H1 (cell line): ENCODE measurements at regions not wholly inside any gene's neighbourhood (a gene's known extent, or its start where the extent isn't known, plus 50 kb on each side); places are given as distances from the start of the nearest gene placed in this dataset.

ENCODE experiments used
- CTCF ChIA-PET: fragments of 300-600 bp; sonication (Branson Sonifier 250); formaldehyde crosslinking; loops from one replicate; lab custom pipeline; 2021; ENCODE audit not compliant: partially characterized antibody; lab: Charles Lee
- POLR2A ChIA-PET: fragments of 300-600 bp; sonication (Branson Sonifier 250); formaldehyde crosslinking; loops from one replicate; lab custom pipeline; 2021; ENCODE audit warnings: inconsistent platforms; ENCODE audit not compliant: partially characterized antibody; lab: Charles Lee
- DNase-seq, 2 experiments: peaks; one replicate each; pipeline versions ENCODE4 v3.0.0 to v3.0.0-alpha.2; 2010 to 2022; ENCODE audit warnings: low spot score in 2 of 2, low read depth in 1 of 2, mixed read lengths in 1 of 2
- FAIRE-seq: peaks from 2 replicates; lab custom pipeline; 2011; peaks lifted over from hg19 to GRCh38; lab: Jason Lieb, UNC
- H2AFZ ChIP-seq: 2 replicates; pipeline ENCODE4 v1.8.1; 2012; ENCODE audit warnings: low read length, inconsistent platforms
- H2AK5ac ChIP-seq: 2 replicates; pipeline ENCODE4 v1.6.1; 2013; ENCODE audit warnings: low read depth, low read length
- H2BK120ac ChIP-seq: replicated peaks from 2 replicates; pipeline ENCODE3; 2013; ENCODE audit warnings: low read depth, low read length, inconsistent platforms
- H2BK12ac ChIP-seq: 2 replicates; pipeline ENCODE4 v1.6.1; 2013; ENCODE audit warnings: low read depth, low read length
- H2BK15ac ChIP-seq: 2 replicates; pipeline ENCODE4 v1.6.1; 2013; ENCODE audit warnings: low read length
- H2BK20ac ChIP-seq: 2 replicates; pipeline ENCODE4 v1.6.1; 2013; ENCODE audit warnings: low read length
- H2BK5ac ChIP-seq: 2 replicates; pipeline ENCODE4 v1.6.1; 2013; ENCODE audit warnings: low read depth, low read length
- H3K14ac ChIP-seq: 2 replicates; pipeline ENCODE4 v1.6.1; 2013; ENCODE audit warnings: inconsistent platforms; ENCODE audit not compliant: insufficient read length
- H3K18ac ChIP-seq: 2 replicates; pipeline ENCODE4 v1.6.1; 2013; ENCODE audit warnings: low read length; ENCODE audit errors: extremely low read depth
- H3K23ac ChIP-seq: 2 replicates; pipeline ENCODE4 v1.6.1; 2013; ENCODE audit warnings: inconsistent platforms; ENCODE audit not compliant: insufficient read length
- H3K23me2 ChIP-seq: 2 replicates; pipeline ENCODE4 v1.6.1; 2013; ENCODE audit warnings: low read depth, low read length
- H3K27ac ChIP-seq: 2 replicates; pipeline ENCODE4 v1.6.1; 2011; ENCODE audit warnings: low read depth, low read length, inconsistent platforms
- H3K27me3 ChIP-seq, 4 experiments: replicated peaks in 1 of 4; 1 replicate in 1 of 4; 2 replicates in 3 of 4; pipeline versions ENCODE4 v1.6.1 to v1.8.1; 2011 to 2013; ENCODE audit warnings: low read length in 3 of 4, mild to moderate bottlenecking in 3 of 4, inconsistent platforms in 2 of 4, mixed read lengths in 2 of 4, moderate library complexity in 1 of 4; ENCODE audit not compliant: control insufficient read depth in 3 of 4, insufficient read depth in 3 of 4; ENCODE audit errors: extremely low read depth in 1 of 4
- H3K36me3 ChIP-seq, 4 experiments: 2 replicates each; pipeline versions ENCODE4 v1.6.1 to v1.8.1; 2011 to 2013; ENCODE audit warnings: mild to moderate bottlenecking in 4 of 4, low read length in 3 of 4, moderate library complexity in 2 of 4, control low read depth in 1 of 4, inconsistent platforms in 1 of 4; ENCODE audit not compliant: insufficient read depth in 4 of 4, control insufficient read depth in 2 of 4
- H3K4ac ChIP-seq: replicated peaks from 2 replicates; pipeline ENCODE3; 2013; ENCODE audit warnings: low read length, low read depth, mixed read lengths, inconsistent platforms; ENCODE audit not compliant: insufficient read length
- H3K4me1 ChIP-seq, 4 experiments: replicated peaks in 1 of 4; 1 replicate in 1 of 4; 2 replicates in 3 of 4; pipeline versions ENCODE4 v1.6.1 to v1.8.1; 2011 to 2013; ENCODE audit warnings: low read length in 3 of 4, inconsistent platforms in 2 of 4, mixed read lengths in 1 of 4; ENCODE audit not compliant: insufficient read depth in 4 of 4, control insufficient read depth in 3 of 4
- H3K4me2 ChIP-seq, 2 experiments: 2 replicates each; pipeline versions ENCODE4 v1.6.1 to v1.8.1; 2011 to 2013; ENCODE audit warnings: low read depth in 2 of 2, low read length in 2 of 2, control low read depth in 1 of 2, inconsistent platforms in 1 of 2, mild to moderate bottlenecking in 1 of 2; ENCODE audit not compliant: insufficient read depth in 1 of 2
- H3K4me3 ChIP-seq, 4 experiments: fragments of 200-600, 300-600 bp in 1 of 4; sonication (generic), shearing (Covaris generic), sonication (Bioruptor Twin) in 1 of 4; 2 replicates each; pipeline versions ENCODE4 v1.5.1 to v1.8.1; 2011 to 2016; ENCODE audit warnings: low read length in 4 of 4, low read depth in 3 of 4, control low read depth in 2 of 4, inconsistent platforms in 2 of 4, mild to moderate bottlenecking in 2 of 4, mixed read lengths in 1 of 4, moderate library complexity in 1 of 4; ENCODE audit not compliant: insufficient read depth in 2 of 4; ENCODE audit errors: extremely low read depth in 1 of 4
- H3K56ac ChIP-seq: replicated peaks from 2 replicates; pipeline ENCODE3; 2013; ENCODE audit warnings: low read depth, mild to moderate bottlenecking, mixed read lengths, low read length, inconsistent platforms; ENCODE audit not compliant: insufficient read length
- H3K79me1 ChIP-seq: 2 replicates; pipeline ENCODE4 v1.6.1; 2013; ENCODE audit warnings: low read depth, low read length, control low read depth
- H3K79me2 ChIP-seq, 2 experiments: 2 replicates each; pipeline versions ENCODE4 v1.6.1 to v1.8.1; 2012 to 2013; ENCODE audit warnings: low read length in 2 of 2, mild to moderate bottlenecking in 2 of 2, inconsistent platforms in 1 of 2; ENCODE audit not compliant: insufficient read depth in 2 of 2, control insufficient read depth in 1 of 2
- H3K9ac ChIP-seq, 4 experiments: replicated peaks in 1 of 4; 1 replicate in 1 of 4; 2 replicates in 3 of 4; pipeline versions ENCODE4 v1.6.1 to v1.8.1; 2011 to 2013; ENCODE audit warnings: low read depth in 3 of 4, low read length in 3 of 4, control low read depth in 2 of 4, mild to moderate bottlenecking in 2 of 4, moderate library complexity in 2 of 4, inconsistent platforms in 1 of 4; ENCODE audit errors: extremely low read depth in 1 of 4
- H3K9me3 ChIP-seq, 2 experiments: 2 replicates each; pipeline versions ENCODE4 v1.6.1 to v1.8.1; 2012 to 2013; ENCODE audit warnings: mild to moderate bottlenecking in 2 of 2, moderate library complexity in 2 of 2, control low read depth in 1 of 2, inconsistent platforms in 1 of 2, low read depth in 1 of 2, low read length in 1 of 2, mixed read lengths in 1 of 2; ENCODE audit not compliant: insufficient read depth in 2 of 2
- H4K20me1 ChIP-seq, 2 experiments: replicated peaks in 1 of 2; 2 replicates each; pipeline versions ENCODE3 to v1.8.1; 2011 to 2013; ENCODE audit warnings: inconsistent platforms in 2 of 2, low read length in 2 of 2, mild to moderate bottlenecking in 1 of 2; ENCODE audit not compliant: insufficient read depth in 2 of 2, control insufficient read depth in 1 of 2
- H4K5ac ChIP-seq: 2 replicates; pipeline ENCODE4 v1.6.1; 2013; ENCODE audit warnings: low read length, low read depth, mixed read lengths, inconsistent platforms; ENCODE audit not compliant: insufficient read length
- H4K8ac ChIP-seq: 2 replicates; pipeline ENCODE4 v1.8.0; 2013; ENCODE audit warnings: mild to moderate bottlenecking, moderate library complexity, low read length, inconsistent platforms; ENCODE audit not compliant: insufficient read depth; ENCODE audit errors: extremely low read depth
- H4K91ac ChIP-seq: replicated peaks from 2 replicates; pipeline ENCODE3; 2013; ENCODE audit warnings: low read length, mixed read lengths, inconsistent platforms; ENCODE audit not compliant: insufficient read length
- ATF3 ChIP-seq: IDR thresholded peaks from 2 replicates; pipeline ENCODE4 v1.6.1; 2011; ENCODE audit warnings: low read depth, mild to moderate bottlenecking, low read length; ENCODE audit not compliant: insufficient read depth
- CBX5 ChIP-seq: fragments of 300-800, 300-1000 bp; sonication (generic); IDR thresholded peaks from 2 replicates; pipeline ENCODE4 v1.7.1; 2016; ENCODE audit warnings: antibody characterized with exemption, low read length, low read depth
- EP300 ChIP-seq, 2 experiments: IDR thresholded peaks; 1 replicate in 1 of 2; 2 replicates in 1 of 2; pipeline ENCODE4 v1.6.1; 2011 to 2012; ENCODE audit warnings: low read depth in 2 of 2, low read length in 2 of 2, mild to moderate bottlenecking in 2 of 2, borderline replicate concordance in 1 of 2, inconsistent platforms in 1 of 2, moderate library complexity in 1 of 2
- JUND ChIP-seq: IDR thresholded peaks from 2 replicates; pipeline ENCODE4 v1.6.1; 2011; ENCODE audit warnings: mild to moderate bottlenecking, improper control_type of control experiment, low read length
- MAFK ChIP-seq: IDR thresholded peaks from 2 replicates; pipeline ENCODE4 v1.6.1; 2012; ENCODE audit warnings: low read depth, mild to moderate bottlenecking, improper control_type of control experiment, low read length
- MAX ChIP-seq: IDR thresholded peaks from 2 replicates; pipeline ENCODE4 v1.6.1; 2012; ENCODE audit warnings: inconsistent platforms
- PHF8 ChIP-seq: fragments of 200-600 bp; sonication (generic); conservative IDR thresholded peaks from 2 replicates; pipeline ENCODE4 v1.7.1; 2012; ENCODE audit warnings: low read depth, mild to moderate bottlenecking, inconsistent platforms, low read length, moderate library complexity
- POLR2A ChIP-seq, 2 experiments: IDR thresholded peaks; 1 replicate in 1 of 2; 2 replicates in 1 of 2; pipeline ENCODE4 v1.6.1; 2011; ENCODE audit warnings: low read depth in 2 of 2, low read length in 2 of 2, mild to moderate bottlenecking in 2 of 2; ENCODE audit errors: control extremely low read depth in 1 of 2
- RAD21 ChIP-seq, 2 experiments: IDR thresholded peaks in 1 of 2; conservative IDR thresholded peaks in 1 of 2; 2 replicates each; pipeline ENCODE4 v1.6.1; 2011; ENCODE audit warnings: low read depth in 2 of 2, low read length in 2 of 2, improper control_type of control experiment in 1 of 2, inconsistent platforms in 1 of 2, mild to moderate bottlenecking in 1 of 2, moderate library complexity in 1 of 2
- SIRT6 ChIP-seq: IDR thresholded peaks from one replicate; pipeline ENCODE4 v1.7.1; 2012; ENCODE audit warnings: low read length, inconsistent platforms
- SIX5 ChIP-seq: IDR thresholded peaks from 2 replicates; pipeline ENCODE4 v1.6.1; 2011; ENCODE audit warnings: mild to moderate bottlenecking, low read depth, low read length
- SUZ12 ChIP-seq: fragments of 200-600 bp; sonication (generic); IDR thresholded peaks from 2 replicates; pipeline ENCODE4 v1.6.1; 2012; ENCODE audit warnings: mild to moderate bottlenecking, inconsistent platforms, low read length, moderate library complexity, mixed read lengths
- TAF1 ChIP-seq: IDR thresholded peaks from 2 replicates; pipeline ENCODE4 v1.6.1; 2011; ENCODE audit warnings: mild to moderate bottlenecking, low read depth, low read length
- TEAD4 ChIP-seq: IDR thresholded peaks from 2 replicates; pipeline ENCODE4 v1.6.1; 2012; ENCODE audit warnings: low read depth, low read length, inconsistent platforms, mixed read lengths
- YY1 ChIP-seq: IDR thresholded peaks from 2 replicates; pipeline ENCODE4 v1.6.1; 2011; ENCODE audit warnings: low read depth, mild to moderate bottlenecking, low read length
- ZNF274 ChIP-seq: IDR thresholded peaks from 2 replicates; pipeline ENCODE4 v1.7.0; 2012; ENCODE audit warnings: low read length, borderline replicate concordance; ENCODE audit errors: extremely low read depth

DNA sequence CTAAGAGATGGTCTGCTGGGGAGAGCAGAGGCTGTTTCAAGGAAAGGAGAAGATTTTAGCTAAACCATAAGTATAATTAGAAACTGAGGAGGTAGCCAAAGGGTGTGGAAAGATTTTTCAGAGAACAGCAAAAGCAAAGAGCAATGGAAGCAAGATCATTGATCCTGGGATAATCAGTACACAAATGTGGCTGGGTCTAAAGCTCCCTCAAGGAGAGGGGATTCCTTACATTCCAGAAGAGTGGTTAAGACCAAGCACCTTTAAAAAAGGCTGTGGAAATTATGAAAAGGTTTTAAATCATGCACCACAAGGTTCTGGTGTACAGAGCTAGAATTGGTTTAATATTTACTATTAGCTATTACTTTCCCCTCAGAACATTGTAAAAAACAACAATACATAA, 246.0 kb upstream of the UBE2E3 start:
- Histone ChIP-seq H3K4me1 (no peaks in the 10 kb centered on the region), H3K9ac (no peak overlapping the region), H4K20me1 (no peaks in the 10 kb centered on the region), H4K5ac (no peak overlapping the region), H3K79me1 (no peaks in the 10 kb centered on the region), H3K4me2 (no peak overlapping the region), H3K27me3 (no peaks in the 10 kb centered on the region), H2BK20ac (no peak overlapping the region), H4K8ac (no peak overlapping the region), H3K23ac (no peak overlapping the region), H4K91ac (no peak overlapping the region), H3K27ac (no peak overlapping the region), H3K36me3 (no peaks in the 10 kb centered on the region), H3K56ac (no peak overlapping the region), H3K23me2 (no peaks in the 10 kb centered on the region), H3K4ac (no peak overlapping the region), H2BK15ac (no peak overlapping the region), H3K18ac (no peak overlapping the region), H3K4me3 (no peak overlapping the region), H2BK120ac (no peak overlapping the region), H3K14ac (no peak overlapping the region), H2AFZ (no peak overlapping the region), H2AK5ac (no peak overlapping the region), H3K79me2 (no peaks in the 10 kb centered on the region), H3K9me3 (no peaks in the 10 kb centered on the region), H2BK5ac (no peak overlapping the region), H2BK12ac (no peak overlapping the region)
- TF ChIP-seq TEAD4 (no peak; the same call in 1 of the 2 replicates), MAX (no peak), ATF3 (no peak), EP300 (IDR thresholded peaks at IDR 0.05; ENCODE audit: borderline replicate concordance in 1 of 2, low read depth in 2 of 2, low read length in 2 of 2) (no peak), SIX5 (no peak), SUZ12 (no peak), PHF8 (no peak), RAD21 (IDR thresholded peaks at IDR 0.05 in 1 of 2, conservative IDR thresholded peaks at IDR 0.05 in 1 of 2; ENCODE audit: low read depth in 2 of 2, low read length in 2 of 2) (no peak), POLR2A (IDR thresholded peaks at IDR 0.05; ENCODE audit: control extremely low read depth in 1 of 2, low read depth in 2 of 2, low read length in 2 of 2) (no peak), CBX5 (no peak), JUND (no peak), TAF1 (no peak), SIRT6 (no peak), YY1 (no peak), ZNF274 (no peak), MAFK (no peak)
- ChIA-PET CTCF (interaction anchor here (1.4 kb wide), 1 partner anchor 16 kb away, joined by 4 read pairs; no protein-coding TSS in a partner anchor), POLR2A (no interaction called here)
- FAIRE-seq, result no peak
- DNase-seq, result no peak
